ENCODE measurements at regions not wholly inside any gene's neighbourhood (a gene's known extent, or its start where the extent isn't known, plus 50 kb on each side); places are given as distances from the start of the nearest gene placed in this dataset.
"Not testable (repeated sequence)": the region's sequence is repeated elsewhere in the genome, so short reads cannot be mapped to it uniquely, and the experiment has no call there.

DNA sequence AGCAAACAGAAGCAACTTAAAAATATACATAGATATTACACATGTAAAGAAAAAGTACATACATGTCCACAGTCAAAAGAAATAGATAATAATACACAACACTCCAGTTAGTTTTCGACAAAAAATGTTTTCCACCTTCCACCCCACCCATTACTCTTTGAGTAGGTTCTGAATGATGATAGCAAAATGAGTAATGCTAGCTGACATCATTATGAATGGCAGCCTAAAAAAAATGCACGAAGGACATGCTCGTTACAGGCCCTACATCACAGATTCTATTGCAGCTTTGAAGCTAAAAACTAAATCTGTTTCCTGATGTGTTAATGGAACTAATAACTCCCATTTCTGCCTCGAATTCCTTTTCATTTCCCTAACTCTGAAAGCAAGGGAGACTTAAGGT lies 578.7 kb upstream of the NETO1 start:
- DNase-seq (ENCODE audit: low spot score): no peak

DNA sequence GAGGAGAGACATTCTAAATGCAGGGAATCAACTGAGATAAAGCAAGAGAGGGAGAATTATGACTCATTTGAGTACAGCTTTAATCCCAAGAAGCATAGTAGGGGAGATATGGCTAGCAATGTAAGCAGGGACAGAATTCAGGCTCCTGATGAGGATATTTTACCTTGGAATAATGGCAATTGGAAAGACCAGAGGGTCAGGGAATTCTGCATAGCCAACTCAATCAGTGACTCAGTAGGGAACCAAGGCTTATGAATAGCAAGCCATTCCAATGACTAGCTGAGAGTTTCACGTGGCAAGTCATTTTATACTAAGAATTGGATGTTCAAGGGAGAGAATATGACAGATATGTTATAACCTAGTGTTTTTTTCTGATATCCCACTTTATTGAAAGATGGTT lies 563.8 kb upstream of the NETO1 start:
- DNase-seq (ENCODE audit: low spot score): no peak

DNA sequence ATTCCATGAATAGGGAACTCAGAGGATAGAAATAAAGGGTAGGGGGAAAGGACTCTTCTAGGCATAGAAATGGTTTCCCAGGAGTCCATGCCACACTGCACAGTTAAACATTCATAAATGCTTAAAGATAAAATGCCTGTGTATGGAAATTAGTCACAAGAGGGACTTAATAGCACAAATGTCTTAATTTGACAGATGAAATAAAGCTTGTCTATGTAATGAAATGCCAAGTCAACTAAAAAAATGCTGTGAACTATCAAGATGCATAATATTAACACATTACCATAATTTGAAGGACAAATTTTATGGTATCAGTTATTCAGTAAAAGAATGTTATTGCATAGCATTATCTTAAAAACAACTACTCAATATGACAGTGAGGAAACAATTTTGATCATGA lies 553.2 kb upstream of the NETO1 start:
- no peak for DNase-seq (ENCODE audit: low spot score)

DNA sequence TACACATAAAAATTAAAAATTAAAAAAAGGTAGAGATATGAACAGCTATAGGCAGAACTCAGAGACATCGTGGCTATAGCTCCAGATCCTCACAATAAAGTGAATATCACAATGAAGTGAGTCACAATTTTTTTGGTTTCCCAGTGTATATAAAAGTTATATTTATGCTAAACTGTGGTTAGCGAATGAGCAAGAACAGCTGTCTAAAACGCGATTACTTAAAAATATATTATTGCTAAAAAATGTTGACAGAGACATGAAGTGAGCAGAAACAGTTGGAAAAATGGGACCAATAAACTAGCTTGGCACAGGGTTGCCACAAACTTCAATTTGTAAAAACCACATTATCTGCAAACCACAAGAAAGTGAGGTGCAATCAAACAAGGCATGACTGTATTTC lies 551.7 kb upstream of the NETO1 start:
- DNase-seq (ENCODE audit: low spot score): no peak

DNA sequence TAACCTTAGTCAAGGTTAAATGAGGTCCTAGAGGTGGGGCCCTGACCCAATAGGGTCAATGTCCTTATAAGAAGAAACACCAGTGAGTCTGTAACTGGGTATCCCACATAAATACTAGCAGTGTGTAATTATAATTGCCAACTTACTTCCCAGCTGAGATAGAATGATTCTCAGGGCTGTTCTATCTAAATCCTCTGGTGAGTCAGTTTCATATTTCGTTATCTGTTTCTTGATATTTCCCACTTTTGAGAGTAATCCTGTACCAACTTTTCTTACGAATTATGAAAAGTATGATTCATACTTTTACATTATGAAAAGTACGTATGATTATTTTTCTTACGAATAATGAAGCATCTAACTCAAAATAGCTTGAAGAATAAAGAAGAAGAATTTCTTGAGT lies 546.8 kb upstream of the NETO1 start:
- no peak for DNase-seq (ENCODE audit: low spot score)

DNA sequence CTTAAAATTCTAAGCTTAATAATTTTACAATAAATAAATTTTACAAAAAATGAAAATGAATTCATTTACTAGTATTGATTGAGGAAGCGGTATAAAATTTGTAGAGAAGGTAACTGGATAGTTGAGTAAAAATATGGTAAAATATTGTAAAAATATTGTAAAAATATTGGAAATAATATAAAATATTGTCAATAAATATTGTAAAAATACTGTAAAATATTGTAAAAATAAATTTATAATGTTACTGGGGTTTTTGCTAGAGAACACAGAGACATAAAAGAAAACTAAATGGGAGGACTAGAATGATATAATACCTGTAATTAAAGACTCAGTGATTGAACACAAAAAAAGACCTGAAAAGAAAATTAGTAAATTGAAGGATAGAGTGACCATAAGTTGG lies 546.3 kb upstream of the NETO1 start:
- no peak for DNase-seq (ENCODE audit: low spot score)

DNA sequence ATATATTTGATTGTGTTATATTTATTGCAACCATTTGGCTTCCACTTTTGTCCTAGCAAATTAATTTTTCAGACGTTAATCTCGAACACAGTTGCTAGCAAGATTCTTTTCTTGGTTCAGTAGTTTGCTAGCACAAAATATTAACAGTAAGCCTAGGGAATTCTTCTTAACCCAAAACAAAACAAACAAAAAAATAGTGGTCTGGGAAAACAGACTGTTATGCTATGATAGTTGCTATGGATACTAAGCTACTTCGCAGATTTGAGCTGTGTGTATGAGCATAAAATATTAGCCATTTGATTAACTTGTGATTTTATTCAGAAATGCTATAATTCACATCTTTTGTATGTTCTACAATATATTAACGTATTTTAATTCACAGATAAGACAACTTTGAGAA lies 541.5 kb upstream of the NETO1 start:
- DNase-seq (ENCODE audit: low spot score): no peak

DNA sequence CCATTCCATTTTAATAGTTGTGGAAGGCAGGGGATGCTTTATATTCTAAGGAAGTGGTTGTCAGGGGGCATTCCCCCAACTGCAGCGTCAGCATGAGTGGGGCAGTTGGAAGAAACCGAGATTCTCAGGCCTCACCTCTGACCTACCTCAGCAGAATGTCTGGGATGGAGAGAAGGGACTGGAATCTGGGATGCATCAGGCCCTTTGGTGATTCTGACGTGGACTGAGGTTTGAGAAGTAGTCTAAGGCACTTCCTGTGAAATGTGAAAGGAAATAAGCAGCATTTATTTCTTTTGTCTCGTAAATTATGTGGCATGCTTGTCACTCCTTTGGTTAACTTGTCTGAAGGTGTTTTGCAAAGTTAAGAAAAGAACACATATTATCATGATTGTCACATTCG lies 540.7 kb upstream of the NETO1 start:
- DNase-seq (ENCODE audit: low spot score): peak; percentile 27

DNA sequence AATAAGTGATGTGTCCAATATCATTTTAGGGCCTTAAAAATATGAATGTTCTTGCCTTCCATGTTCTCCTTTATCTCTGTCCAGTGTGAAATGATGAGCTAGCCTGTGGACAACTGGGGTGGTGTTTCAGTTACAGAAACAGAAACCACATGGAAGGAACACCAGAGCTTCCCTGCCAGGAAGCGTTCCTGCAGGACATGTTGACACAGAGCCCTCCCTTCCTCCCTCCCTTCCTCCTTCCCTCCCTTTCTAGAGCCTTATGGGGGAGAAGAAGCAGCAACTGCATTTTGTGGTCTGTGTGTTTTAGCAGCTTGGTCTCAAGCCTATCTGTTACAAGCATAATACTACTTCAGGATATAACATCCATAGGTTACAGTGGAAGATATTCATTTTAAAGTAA lies 539.7 kb upstream of the NETO1 start:
- no peak for DNase-seq (ENCODE audit: low spot score)

DNA sequence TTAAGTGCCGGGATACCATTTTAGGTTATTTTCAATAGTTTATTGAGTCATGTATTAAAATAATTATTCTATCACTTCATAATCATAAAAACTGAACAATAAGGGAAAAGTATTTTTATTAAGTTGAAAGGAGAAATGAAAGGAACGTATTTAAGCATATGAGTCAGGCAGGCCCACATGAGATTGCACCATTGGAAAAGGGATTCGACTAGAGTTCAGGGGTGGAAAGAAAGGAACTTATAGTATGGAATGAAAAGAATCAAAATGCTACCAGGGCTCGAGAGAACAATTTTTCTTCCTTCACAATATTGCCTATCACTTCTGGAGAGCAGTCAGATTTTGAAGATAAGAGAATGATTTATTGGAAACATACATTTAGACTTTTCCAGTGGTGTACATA lies 516.5 kb upstream of the NETO1 start:
- DNase-seq (ENCODE audit: low spot score): no peak

DNA sequence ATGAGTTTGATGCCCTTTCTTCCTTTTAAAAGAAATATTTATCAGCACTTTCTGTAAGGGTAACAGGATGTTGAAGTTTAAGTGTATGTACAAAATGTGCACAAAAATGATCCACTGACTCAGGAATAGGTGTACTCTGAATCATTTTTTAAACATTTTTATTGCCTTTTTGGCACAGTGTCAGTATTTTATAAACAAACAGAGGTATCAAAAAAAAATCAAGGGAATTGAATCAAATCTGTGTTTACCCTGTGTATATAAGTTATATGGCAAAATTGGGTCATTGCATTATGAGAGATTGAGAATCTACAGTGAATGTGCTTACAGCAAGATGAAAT lies 513.9 kb upstream of the NETO1 start:
- no peak for DNase-seq (ENCODE audit: low spot score)

DNA sequence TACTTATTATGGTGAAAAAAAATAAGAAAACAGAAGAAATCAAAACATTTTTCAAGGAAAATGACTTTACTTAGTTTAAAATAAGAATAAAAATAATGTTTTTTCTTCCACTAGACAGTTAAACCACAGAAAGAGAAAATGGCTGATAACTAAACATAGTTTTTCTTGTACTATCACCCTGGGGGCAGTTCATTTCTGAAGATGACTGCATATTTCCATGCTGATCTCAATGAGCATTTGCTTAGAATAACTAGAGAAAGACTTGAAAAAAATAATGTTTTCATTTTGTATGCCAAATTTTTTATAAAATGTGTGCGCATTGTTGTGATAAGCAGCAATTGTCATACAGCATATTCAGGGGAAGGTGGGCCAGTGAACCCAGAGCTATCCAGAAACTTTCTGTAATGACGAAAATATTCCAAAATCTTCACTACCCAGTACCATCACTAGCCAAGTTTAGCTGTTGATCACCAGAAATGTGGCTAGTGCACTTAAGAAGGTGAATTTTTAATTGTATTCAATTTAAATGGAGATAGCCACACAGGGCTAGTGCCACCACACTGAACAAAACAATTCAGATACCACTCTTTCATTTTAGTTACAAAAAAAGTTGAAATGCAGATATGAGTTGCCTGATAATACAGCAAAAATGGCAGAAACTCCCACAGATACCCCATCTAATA lies 513.4 kb upstream of the NETO1 start:
- no peak for DNase-seq (ENCODE audit: low spot score)

DNA sequence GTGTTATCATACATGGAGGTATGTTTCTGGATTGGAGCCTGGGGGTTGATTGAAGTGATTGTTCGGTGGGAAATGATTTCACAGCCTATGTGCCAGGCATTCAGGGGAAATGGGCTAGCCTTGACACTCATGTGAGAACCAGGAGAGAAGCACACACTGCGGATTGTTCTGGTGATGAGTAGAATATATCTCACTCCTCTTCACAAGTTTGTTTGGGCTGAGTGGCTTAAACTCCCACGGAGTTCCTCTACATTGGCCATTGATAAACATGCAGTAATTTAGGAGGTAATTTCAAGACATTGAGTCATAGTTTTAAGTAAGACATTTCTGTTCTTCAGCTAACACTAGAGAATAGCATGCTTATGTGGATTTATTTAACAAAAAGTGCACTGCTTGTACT lies 498.9 kb upstream of the NETO1 start:
- DNase-seq (ENCODE audit: low spot score): no peak

DNA sequence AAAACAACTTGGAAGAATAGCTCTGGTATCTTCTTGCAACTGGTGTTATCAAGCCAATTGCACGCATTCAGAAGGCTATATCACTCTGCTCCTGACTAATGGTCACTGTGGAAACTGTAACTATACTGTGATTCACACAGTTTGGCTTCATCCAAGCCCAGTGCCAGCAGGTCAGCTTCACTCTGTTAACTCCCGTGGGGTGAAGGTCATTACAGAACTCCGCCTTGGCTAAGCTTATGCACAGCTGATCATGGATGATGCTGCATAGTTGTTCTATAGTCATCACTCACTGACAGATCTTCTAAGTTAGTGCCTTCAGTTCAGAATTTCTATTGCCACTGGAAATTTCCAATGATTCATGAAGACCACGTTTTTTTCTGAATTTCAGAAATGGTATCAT lies 497.2 kb upstream of the NETO1 start:
- no peak for DNase-seq (ENCODE audit: low spot score)

DNA sequence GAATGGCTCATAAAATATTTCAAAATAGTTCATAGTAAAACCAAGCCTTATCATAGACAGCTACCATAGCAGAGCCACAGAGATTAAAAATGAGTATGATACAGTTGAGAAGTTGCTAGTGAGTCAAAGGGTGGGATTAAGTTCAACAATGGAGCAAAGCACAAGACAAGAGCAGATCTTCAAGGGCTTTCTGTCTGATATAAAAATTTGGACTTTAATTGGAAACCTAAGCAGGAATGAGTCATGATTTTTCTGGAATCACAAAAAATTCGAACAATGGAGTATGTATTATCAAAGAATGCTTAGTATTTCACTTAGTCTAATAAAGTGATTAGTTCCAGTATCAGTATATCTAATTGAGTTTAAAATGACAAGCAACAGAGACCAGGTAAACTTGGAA lies 487.3 kb upstream of the NETO1 start:
- no peak for DNase-seq (ENCODE audit: low spot score)

DNA sequence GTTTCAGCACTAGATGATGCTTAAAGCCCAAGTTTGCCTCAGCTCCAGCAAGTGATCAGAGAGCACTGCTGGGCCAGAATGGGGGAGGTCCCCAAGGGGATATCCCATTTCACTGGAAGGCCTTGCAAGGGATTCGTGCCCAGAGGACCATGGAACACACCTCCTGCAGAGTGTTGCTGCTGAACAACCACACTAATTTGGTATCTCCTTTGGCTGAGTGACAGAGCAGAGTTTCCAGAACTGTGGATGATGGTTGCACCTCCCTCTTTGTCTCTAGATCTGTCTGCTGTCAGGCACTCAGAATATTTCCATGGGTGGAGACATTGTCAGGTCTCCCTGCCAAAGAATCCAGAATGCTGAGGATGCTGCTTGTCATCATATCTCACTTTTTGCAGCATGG lies 484.8 kb upstream of the NETO1 start:
- DNase-seq (ENCODE audit: low spot score): no peak

DNA sequence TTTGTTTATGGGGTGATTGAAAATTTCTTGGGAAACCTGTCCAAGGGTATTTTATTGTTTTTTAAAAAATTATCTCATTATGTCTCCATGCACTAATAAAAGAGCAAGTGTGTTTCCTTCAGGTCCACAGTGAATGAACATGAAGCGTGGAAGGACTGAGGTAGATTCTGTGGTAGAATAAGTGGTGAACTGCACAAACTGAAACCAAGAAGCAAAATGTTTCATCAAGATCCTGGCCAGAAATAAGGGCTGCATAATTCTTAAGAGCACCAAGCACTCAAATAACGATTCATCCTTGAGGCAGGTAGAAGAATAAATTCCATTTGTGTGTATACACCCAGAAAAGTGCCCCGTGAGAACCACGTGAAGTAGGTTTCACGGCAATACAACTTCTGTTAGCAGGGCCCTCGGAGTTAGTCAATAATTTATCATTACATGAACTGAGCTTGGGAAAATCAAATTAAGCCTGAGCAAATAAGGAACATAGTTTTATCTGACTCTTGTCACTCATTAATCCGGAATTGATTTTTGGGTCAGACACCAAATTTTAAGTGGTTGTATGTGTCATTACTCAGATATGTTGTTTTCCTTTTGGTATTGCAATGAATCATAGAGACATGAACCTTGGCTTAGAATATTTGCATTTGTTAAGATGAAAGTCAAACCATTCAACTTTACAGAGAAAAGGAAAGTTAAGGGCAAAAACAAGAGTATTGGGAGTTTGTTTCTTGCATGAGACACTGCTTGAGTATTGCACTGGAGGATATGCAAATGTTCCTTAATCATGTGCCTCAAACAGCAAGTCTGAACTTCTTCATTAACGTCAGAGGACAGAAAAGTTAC lies 472.6 kb upstream of the NETO1 start:
- DNase-seq (ENCODE audit: low spot score): no peak

DNA sequence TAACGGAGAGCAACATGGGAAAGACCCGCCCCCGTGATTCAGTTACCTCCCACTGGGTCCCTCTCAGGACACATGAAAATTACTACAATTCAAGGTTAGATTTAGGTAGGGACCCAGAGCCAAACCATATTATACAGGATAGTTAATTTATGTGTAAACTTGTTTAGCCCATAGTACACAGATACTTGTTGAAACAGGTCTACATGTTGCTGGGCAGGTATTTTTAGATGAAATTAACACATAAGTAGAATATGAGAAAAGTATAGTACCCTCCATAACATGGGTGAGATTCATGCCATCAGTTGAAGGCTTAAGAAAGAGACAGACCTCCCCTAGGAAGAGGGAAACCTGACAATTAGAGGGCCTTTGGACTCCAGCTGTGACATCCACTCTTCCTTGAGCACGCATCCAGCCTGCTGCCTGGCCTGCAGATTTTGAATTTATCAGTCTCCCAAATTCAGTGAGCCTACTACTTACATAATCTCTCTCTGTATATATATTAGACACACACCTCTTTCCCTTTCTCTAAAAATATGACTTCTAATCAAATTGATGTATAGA lies 463.5 kb upstream of the NETO1 start:
- DNase-seq (ENCODE audit: low spot score): no peak

DNA sequence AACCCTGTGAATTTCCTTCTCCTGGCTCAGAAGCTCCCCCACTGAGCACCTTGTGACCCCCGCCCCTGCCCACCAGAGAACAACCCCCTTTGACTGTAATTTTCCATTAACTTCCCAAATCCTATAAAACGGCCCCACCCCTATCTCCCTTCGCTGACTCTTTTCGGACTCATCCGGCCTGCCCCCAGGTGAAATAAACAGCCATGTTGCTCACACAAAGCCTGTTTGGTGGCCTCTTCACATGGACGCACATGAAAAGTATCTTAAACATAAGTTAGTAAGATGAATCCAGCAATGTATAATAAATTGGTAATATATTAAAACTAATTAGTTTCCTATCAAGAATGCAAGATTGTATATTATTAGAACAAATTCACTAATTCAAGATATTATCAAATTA lies 462.3 kb upstream of the NETO1 start:
- not testable (repeated sequence) for DNase-seq (ENCODE audit: low spot score)

DNA sequence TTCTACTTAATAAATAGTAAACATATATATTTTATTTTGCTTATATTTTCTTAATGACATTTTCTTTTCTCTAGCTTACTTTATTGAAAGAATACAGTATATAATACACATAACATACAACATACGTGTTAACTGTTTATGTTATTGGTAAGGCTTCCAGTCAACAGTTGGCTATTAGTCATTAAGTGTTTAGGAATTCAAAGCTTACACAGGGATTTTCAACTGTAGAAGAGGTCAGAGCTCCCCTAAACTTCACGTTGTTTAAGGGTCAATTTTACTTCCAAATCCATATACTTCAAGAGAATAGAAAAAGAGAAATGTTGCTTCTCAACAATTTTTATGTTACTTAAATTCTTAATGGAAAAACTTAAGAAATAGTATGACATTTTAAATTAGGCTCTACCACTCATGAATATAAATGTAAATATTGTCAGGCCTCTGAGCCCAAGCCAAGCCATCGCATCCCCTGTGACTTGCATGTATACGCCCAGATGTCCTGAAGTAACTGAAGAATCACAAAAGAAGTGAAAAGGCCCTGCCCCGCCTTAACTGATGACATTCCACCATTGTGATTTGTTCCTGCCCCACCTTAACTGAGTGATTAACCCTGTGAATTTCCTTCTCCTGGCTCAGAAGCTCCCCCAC lies 456.5 kb upstream of the NETO1 start:
- DNase-seq (ENCODE audit: low spot score): not testable (repeated sequence)

DNA sequence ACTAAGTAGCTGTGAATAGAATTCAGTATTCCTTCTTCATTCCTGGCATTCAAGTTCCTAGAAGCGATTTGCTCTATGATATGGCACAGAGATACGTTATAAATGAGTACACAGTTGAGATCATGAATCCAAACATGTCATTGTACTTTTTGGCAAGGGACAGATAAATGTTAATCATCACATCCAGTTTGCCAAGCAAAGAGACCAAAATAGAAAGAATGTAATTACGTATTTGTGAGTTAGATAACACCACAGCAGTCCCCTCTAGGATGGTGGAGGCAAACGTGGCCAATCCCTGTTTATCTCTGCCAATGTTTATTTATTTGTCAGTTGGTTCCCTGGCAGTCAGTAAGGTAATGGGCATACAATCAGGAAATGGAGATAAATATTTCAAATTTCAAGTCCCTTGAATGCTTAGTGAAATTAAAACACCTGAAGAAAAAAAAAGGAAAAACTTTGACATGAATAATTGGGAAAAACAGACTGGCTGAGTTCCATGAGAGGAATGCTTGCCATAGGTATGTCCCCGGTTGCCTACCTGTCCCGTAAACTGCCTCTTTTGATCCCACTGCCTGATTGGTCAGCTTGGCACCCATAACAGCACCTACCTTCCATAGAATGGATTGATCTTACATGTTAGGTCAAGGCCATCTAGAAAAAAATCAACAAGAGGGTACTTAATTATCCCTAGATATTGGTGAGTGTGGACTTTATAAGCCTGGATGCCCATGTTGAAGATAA lies 451.1 kb upstream of the NETO1 start:
- DNase-seq (ENCODE audit: low spot score): no peak

DNA sequence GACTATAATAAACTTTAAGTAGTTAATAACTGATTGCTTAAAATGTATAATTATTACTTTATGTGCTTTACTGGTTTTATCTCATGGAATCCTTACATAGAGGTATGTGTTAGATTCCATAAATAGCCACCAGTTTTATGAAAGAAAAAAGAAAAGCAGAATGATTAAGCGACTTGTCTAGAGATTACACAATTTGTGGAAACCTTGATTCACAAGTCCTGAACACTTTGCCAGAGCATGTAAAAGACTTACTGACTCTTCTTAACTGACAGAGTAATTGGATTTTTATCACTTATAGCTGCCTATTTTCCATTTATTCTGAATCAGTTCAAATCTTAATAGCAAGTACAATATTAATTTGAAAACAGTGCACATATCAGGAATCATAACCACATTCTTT lies 448.7 kb upstream of the NETO1 start:
- DNase-seq (ENCODE audit: low spot score): no peak

Data from kidney capillary endothelial cell (primary cell).